GM12878 (cell line): ENCODE measurements at regions not wholly inside any gene's neighbourhood (a gene's known extent, or its start where the extent isn't known, plus 50 kb on each side); places are given as distances from the start of the nearest gene placed in this dataset.
A peak's percentile ranks its signal among the peaks of the same experiment; 100 is the strongest.

Experiments
- ATAC-seq: fragments of 200-7000 bp; cut with Tn5 transposase; 3 replicates; pipeline ENCODE4 v1.9.1; 2020; ENCODE audit warnings: mild to moderate bottlenecking, moderate library complexity
- BruUV-seq: library from RNA; stranded (reverse); fragments of 400-500 nt; replicated peaks from 2 replicates; lab custom pipeline; 2021; lab: Mats Ljungman, UMichigan
- CTCF ChIA-PET: fragments of 300-600 bp; sonication (Branson Sonifier 250); formaldehyde crosslinking; extraction: SDS; loops from one replicate; lab custom pipeline; 2021; ENCODE audit warnings: inconsistent platforms; lab: Yijun Ruan, JAX
- POLR2A ChIA-PET: fragments of 350-600 bp; formaldehyde crosslinking; extraction: SDS; loops from one replicate; lab custom pipeline; 2021; ENCODE audit warnings: inconsistent platforms; lab: Charles Lee
- RAD21 ChIA-PET: fragments of 300-600 bp; sonication (Branson Sonifier 250); formaldehyde crosslinking; loops from one replicate; lab custom pipeline; 2023; ENCODE audit warnings: antibody characterized with exemption; ENCODE audit not compliant: unreplicated experiment; lab: Charles Lee
- SMC1A ChIA-PET: fragments of 300-600 bp; sonication (Branson Sonifier 250); formaldehyde crosslinking; loops from one replicate; lab custom pipeline; 2023; ENCODE audit not compliant: unreplicated experiment, uncharacterized antibody; lab: Charles Lee
- DNase-seq: peaks from one replicate; pipeline ENCODE4 v3.0.0-alpha.2; 2011; ENCODE audit warnings: low read depth, low spot score
- FAIRE-seq: peaks from 3 replicates; lab custom pipeline; 2011; peaks lifted over from hg19 to GRCh38; lab: Jason Lieb, UNC
- H2AFZ ChIP-seq: 2 replicates; pipeline ENCODE4 v1.6.0; 2011; ENCODE audit warnings: low read depth, low read length, control low read depth; ENCODE audit not compliant: control insufficient read depth
- H3K27ac ChIP-seq: 2 replicates; pipeline ENCODE4 v1.5.1; 2011; ENCODE audit warnings: control low read depth; ENCODE audit not compliant: control insufficient read depth, insufficient read depth
- H3K27me3 ChIP-seq, 2 experiments: replicated peaks in 1 of 2; 2 replicates each; pipeline versions ENCODE4 v1.6.0 to v1.6.1; 2011; ENCODE audit warnings: low read length in 1 of 2; ENCODE audit not compliant: control insufficient read depth in 2 of 2, insufficient read depth in 2 of 2
- H3K36me3 ChIP-seq, 2 experiments: 2 replicates each; pipeline ENCODE4 v1.5.1; 2011; ENCODE audit warnings: low read length in 1 of 2; ENCODE audit not compliant: control insufficient read depth in 2 of 2, insufficient read depth in 2 of 2
- H3K4me1 ChIP-seq: 2 replicates; pipeline ENCODE4 v1.6.1; 2011; ENCODE audit warnings: mild to moderate bottlenecking, low read length, moderate library complexity, mixed read lengths; ENCODE audit not compliant: control insufficient read depth, insufficient read depth
- H3K4me2 ChIP-seq: 2 replicates; pipeline ENCODE4 v1.6.0; 2011; ENCODE audit warnings: control low read depth; ENCODE audit not compliant: control insufficient read depth, insufficient read depth
- H3K4me3 ChIP-seq: fragments of 200-600 bp; sonication (generic); 2 replicates; pipeline ENCODE4 v1.5.1; 2016
- H3K79me2 ChIP-seq: 2 replicates; pipeline ENCODE4 v1.6.0; 2011; ENCODE audit warnings: low read length; ENCODE audit not compliant: control insufficient read depth, insufficient read depth
- H3K9ac ChIP-seq: 2 replicates; pipeline ENCODE4 v1.8.0; 2011; ENCODE audit warnings: low read length, control low read depth, mixed read lengths; ENCODE audit not compliant: control insufficient read depth, insufficient read depth
- H3K9me3 ChIP-seq: replicated peaks from 3 replicates; pipeline ENCODE4 v1.5.1; 2011; ENCODE audit warnings: mild to moderate bottlenecking, low read length; ENCODE audit not compliant: control insufficient read depth, insufficient read depth
- H4K20me1 ChIP-seq: 2 replicates; pipeline ENCODE4 v1.6.0; 2011; ENCODE audit not compliant: control insufficient read depth, insufficient read depth
- CEBPB ChIP-seq, 2 experiments: fragments of 150-350 bp in 1 of 2; IDR thresholded peaks; 2 replicates each; pipeline ENCODE4 v1.6.1; 2012 to 2014; ENCODE audit warnings: low read depth in 2 of 2, low read length in 2 of 2, borderline replicate concordance in 1 of 2, inconsistent platforms in 1 of 2
- EZH2 ChIP-seq: IDR thresholded peaks from 2 replicates; pipeline ENCODE4 v1.6.1; 2012; ENCODE audit warnings: low read depth, mild to moderate bottlenecking, control low read depth, inconsistent platforms, low read length, borderline replicate concordance; ENCODE audit not compliant: control insufficient read depth
- HCFC1 ChIP-seq: fragments of 150-350 bp; IDR thresholded peaks from 2 replicates; pipeline ENCODE4 v1.6.1; 2014; ENCODE audit warnings: low read length
- NFYA ChIP-seq: IDR thresholded peaks from 2 replicates; pipeline ENCODE4 v1.6.1; 2011; ENCODE audit warnings: low read depth, mild to moderate bottlenecking, low read length, improper control_type of control experiment, borderline replicate concordance
- NR2C1 ChIP-seq: fragments of 450-650 bp; IDR thresholded peaks from 2 replicates; pipeline ENCODE4 v1.6.1; 2017; ENCODE audit warnings: antibody characterized with exemption, mild to moderate bottlenecking, moderate library complexity
- RAD21 ChIP-seq: IDR thresholded peaks from 2 replicates; pipeline ENCODE4 v1.6.1; 2011; ENCODE audit warnings: mild to moderate bottlenecking, low read depth, low read length, moderate library complexity; ENCODE audit not compliant: insufficient read depth
- RAD51 ChIP-seq: fragments of 450-650 bp; IDR thresholded peaks from 2 replicates; pipeline ENCODE4 v1.6.1; 2016; ENCODE audit warnings: moderate library complexity, mild to moderate bottlenecking, inconsistent platforms
- RELA ChIP-seq: fragments of 450-650 bp; IDR thresholded peaks from 2 replicates; pipeline ENCODE4 v1.8.0; 2014; ENCODE audit warnings: borderline replicate concordance; ENCODE audit not compliant: partially characterized antibody
- SMAD5 ChIP-seq: IDR thresholded peaks from 2 replicates; pipeline ENCODE4 v1.6.1; 2016; ENCODE audit warnings: antibody characterized with exemption, low read depth
- STAT3 ChIP-seq: IDR thresholded peaks from 2 replicates; pipeline ENCODE4 v1.6.1; 2011; ENCODE audit warnings: low read depth, low read length, improper control_type of control experiment
- SUPT20H ChIP-seq: IDR thresholded peaks from 2 replicates; pipeline ENCODE4 v1.6.1; 2011; ENCODE audit warnings: low read depth, mild to moderate bottlenecking, low read length, moderate library complexity, borderline replicate concordance; ENCODE audit not compliant: control insufficient read depth
- TAF1 ChIP-seq: IDR thresholded peaks from 2 replicates; pipeline ENCODE4 v1.6.1; 2011; ENCODE audit warnings: mild to moderate bottlenecking, low read depth, low read length, borderline replicate concordance
- USF1 ChIP-seq: IDR thresholded peaks from 2 replicates; pipeline ENCODE4 v1.6.1; 2011; ENCODE audit warnings: borderline replicate concordance, low read depth, mild to moderate bottlenecking, moderate library complexity, mixed read lengths, low read length; ENCODE audit not compliant: insufficient read depth; ENCODE audit errors: extremely low read length
- ZNF217 ChIP-seq: fragments of 450-650 bp; IDR thresholded peaks from 2 replicates; pipeline ENCODE4 v1.6.1; 2017; ENCODE audit warnings: antibody characterized with exemption, mild to moderate bottlenecking
- ZZZ3 ChIP-seq: IDR thresholded peaks from 2 replicates; pipeline ENCODE4 v1.6.1; 2011; ENCODE audit warnings: low read depth; ENCODE audit not compliant: control insufficient read depth, insufficient read length
- in situ Hi-C: fragments of 300-500 bp; cut with MboI; formaldehyde crosslinking; loops from 9 replicates; pipeline ENCODE4 v1.14.3; 2018; ENCODE audit warnings: mixed read lengths
- intact Hi-C: fragments of 100-400 bp; cut with micrococcal nuclease; formaldehyde crosslinking; loops from one replicate; pipeline ENCODE4 v1.14.2; 2022; ENCODE audit not compliant: unreplicated experiment

GRCh38 chr10:53134050-53134449, 361.5 kb upstream of the MBL2 start (continued):
- TF ChIP-seq USF1 (no peak), SUPT20H (no peak), STAT3 (no peak), NFYA (no peak), CEBPB (IDR thresholded peaks at IDR 0.05; ENCODE audit: borderline replicate concordance in 1 of 2, low read depth in 2 of 2, low read length in 2 of 2) (no peak)

DNA sequence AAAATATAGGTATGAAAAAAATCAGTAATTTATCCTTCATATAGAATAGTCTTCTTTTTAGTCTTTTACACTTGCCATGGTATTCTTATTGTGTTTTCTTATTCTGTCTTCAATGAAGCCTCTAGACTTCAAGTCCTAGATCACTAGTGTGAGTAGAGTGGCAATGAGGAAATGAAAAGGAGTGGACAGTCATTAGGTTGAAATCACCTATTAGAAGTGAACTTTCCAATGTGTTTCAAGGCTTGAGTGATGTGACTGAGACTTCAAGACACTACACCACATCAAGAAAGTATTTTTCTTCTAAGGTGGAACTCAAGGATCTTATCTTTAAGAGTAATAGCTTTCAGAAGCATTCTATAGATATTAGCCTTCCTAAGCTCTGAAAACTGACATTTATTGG, 357.8 kb upstream of the MBL2 start:
- no peaks in the 10 kb centered on the region for H3K36me3 ChIP-seq
- CTCF ChIA-PET = interaction anchor here (0.9 to 1.0 kb wide), 3 partner anchors 27 to 173 kb away, joined by 3 to 4 read pairs (median 3); no protein-coding TSS in a partner anchor
- H2AFZ ChIP-seq = no peak overlapping the region
- no TSS peak for BruUV-seq
- H3K27ac ChIP-seq = no peak overlapping the region
- H3K4me1 ChIP-seq = no peaks in the 10 kb centered on the region
- POLR2A ChIA-PET = no interaction called here
- H3K9ac ChIP-seq = no peak overlapping the region
- ATAC-seq = peak; percentile 65
- no peaks in the 10 kb centered on the region for H3K9me3 ChIP-seq
- intact Hi-C loops = loop anchor here (10.0 kb wide), 1 partner anchor 116 kb away; no protein-coding TSS in a partner anchor
- no peak for FAIRE-seq
- SMC1A ChIA-PET = interaction anchor here (1.4 to 2.9 kb wide), 5 partner anchors 18 to 169 kb away, joined by 3 to 9 read pairs (median 4); no protein-coding TSS in a partner anchor
- H3K79me2 ChIP-seq = no peaks in the 10 kb centered on the region
- RAD21 ChIA-PET = no interaction called here
- no peak overlapping the region for H3K4me3 ChIP-seq
- TF ChIP-seq RELA (no peak), NR2C1 (no peak), RAD21 (no peak), EZH2 (no peak), TAF1 (no peak), SMAD5 (no peak), HCFC1 (no peak), ZNF217 (no peak), RAD51 (no peak), ZZZ3 (no peak)
- H4K20me1 ChIP-seq = no peaks in the 10 kb centered on the region
- no peaks in the 10 kb centered on the region; a peak in 1 of 4 replicates for H3K27me3 ChIP-seq
- in situ Hi-C loops = no loop called here
- H3K4me2 ChIP-seq = no peak overlapping the region
- DNase-seq = no peak
